Kidney (tissue), 13 donors: ENCODE measurements at regions not wholly inside any gene's neighbourhood (a gene's known extent, or its start where the extent isn't known, plus 50 kb on each side); places are given as distances from the start of the nearest gene placed in this dataset.
"Not testable (repeated sequence)": the region's sequence is repeated elsewhere in the genome, so short reads cannot be mapped to it uniquely, and the experiment has no call there.

ENCODE experiments used
- DNase-seq, 5 donors: peaks; one replicate each; pipeline ENCODE4 v3.0.0-alpha.2; 2013 to 2020
- FAIRE-seq: peaks from 2 replicates; lab custom pipeline; 2012; peaks lifted over from hg19 to GRCh38; lab: Jason Lieb, UNC
- H3K27ac ChIP-seq, 2 donors: one replicate each; pipeline ENCODE4 v1.7.0; 2013; ENCODE audit warnings: low read depth in 2 of 2, low read length in 2 of 2, inconsistent platforms in 1 of 2
- H3K27me3 ChIP-seq: one replicate; pipeline ENCODE4 v1.7.1; 2013; ENCODE audit warnings: low read length, inconsistent platforms; ENCODE audit not compliant: control insufficient read depth, insufficient read depth
- H3K36me3 ChIP-seq, 3 donors: one replicate each; pipeline versions ENCODE4 v1.7.0 to v1.7.1; 2013; ENCODE audit warnings: low read length in 3 of 3, control low read depth in 1 of 3, inconsistent platforms in 1 of 3; ENCODE audit not compliant: insufficient read depth in 3 of 3, control insufficient read depth in 2 of 3
- H3K4me1 ChIP-seq, 3 donors: one replicate each; pipeline versions ENCODE4 v1.7.0 to v1.7.1; 2013; ENCODE audit warnings: low read length in 3 of 3, inconsistent platforms in 1 of 3, low read depth in 1 of 3; ENCODE audit not compliant: control insufficient read depth in 2 of 3, insufficient read depth in 2 of 3
- H3K4me3 ChIP-seq, 3 donors: one replicate each; pipeline versions ENCODE4 v1.7.0 to v1.8.1; 2013; ENCODE audit warnings: low read length in 3 of 3, control low read depth in 1 of 3, inconsistent platforms in 1 of 3
- H3K9ac ChIP-seq, 3 donors: one replicate each; pipeline versions ENCODE4 v1.7.0 to v1.7.1; 2013; ENCODE audit warnings: low read length in 3 of 3, control low read depth in 1 of 3, inconsistent platforms in 1 of 3
- H3K9me3 ChIP-seq, 3 donors: one replicate each; pipeline versions ENCODE4 v1.7.0 to v1.7.1; 2013; ENCODE audit warnings: low read length in 3 of 3, control low read depth in 1 of 3, inconsistent platforms in 1 of 3; ENCODE audit not compliant: control insufficient read depth in 2 of 3, insufficient read depth in 1 of 3
- CTCF ChIP-seq: IDR thresholded peaks from 3 replicates; pipeline ENCODE4 v1.5.1; 2012; ENCODE audit warnings: mild to moderate bottlenecking, moderate library complexity, borderline replicate concordance; ENCODE audit not compliant: insufficient read depth; ENCODE audit errors: extremely low read depth
- intact Hi-C: fragments of 100-400 bp; cut with DNase I; formaldehyde crosslinking; loops from one replicate; pipeline ENCODE4 v1.11.1; 2022
- donor health status: control.
- donor health status: control.
- donor health status: control.
- donor health status: control.
- donor health status: control.
- donor health status: DM: yes; HTN: yes; CAD: no.
- donor health status: Normal renal cell carcinoma (clear cell type).

DNA sequence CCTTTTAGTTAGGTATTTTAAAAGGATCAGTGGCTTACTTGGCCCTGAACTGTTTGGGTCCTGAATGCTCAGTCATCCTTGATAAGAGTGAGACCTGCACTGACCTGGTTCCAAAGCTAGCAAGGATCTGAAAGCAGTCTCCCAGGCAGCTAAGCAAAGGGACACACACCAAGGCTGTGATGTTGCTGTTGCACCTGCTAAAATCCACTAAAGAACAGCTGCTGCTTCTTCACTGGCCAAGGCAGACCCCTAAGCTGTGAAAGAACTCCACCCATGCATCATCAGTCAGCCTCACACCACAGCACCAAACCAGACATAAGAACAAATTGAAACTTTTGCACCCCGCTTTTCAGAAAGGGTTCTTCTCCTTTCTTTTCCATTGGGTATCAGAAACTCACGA is 213.4 kb upstream of the STT3B start:
- no peaks in the 10 kb centered on the region for H3K9me3 ChIP-seq
- no peaks in the 10 kb centered on the region for H3K4me1 ChIP-seq
- no peak for TF ChIP-seq CTCF
- H3K36me3 ChIP-seq, result no peaks in the 10 kb centered on the region
- no peaks in the 10 kb centered on the region for H3K27me3 ChIP-seq
- DNase-seq (no peak), FAIRE-seq (no peak)
- no peak overlapping the region for H3K4me3 ChIP-seq
- H3K27ac ChIP-seq, result no peak overlapping the region
- no peak overlapping the region for H3K9ac ChIP-seq
- intact Hi-C loops, result no loop called here

GRCh38 chr3:31321620-31322019 is 211.1 kb upstream of the STT3B start:
- intact Hi-C loops, result no loop called here
- no peak for DNase-seq
- no peaks in the 10 kb centered on the region for H3K27me3 ChIP-seq
- H3K4me1 ChIP-seq, result no peaks in the 10 kb centered on the region
- no peak for FAIRE-seq
- no peak for TF ChIP-seq CTCF
- H3K27ac ChIP-seq, result no peak overlapping the region
- no peak overlapping the region for H3K9ac ChIP-seq
- no peaks in the 10 kb centered on the region for H3K9me3 ChIP-seq
- no peaks in the 10 kb centered on the region for H3K36me3 ChIP-seq
- no peak overlapping the region for H3K4me3 ChIP-seq

- DNase-seq, result no peak
- Histone ChIP-seq H3K36me3 (no peaks in the 10 kb centered on the region), H3K9ac (no peak overlapping the region), H3K9me3 (no peaks in the 10 kb centered on the region), H3K4me3 (no peak overlapping the region), H3K27ac (no peak overlapping the region), H3K4me1 (no peaks in the 10 kb centered on the region), H3K27me3 (no peaks in the 10 kb centered on the region)
- no peak for TF ChIP-seq CTCF
- intact Hi-C loops, result no loop called here
- no peak for FAIRE-seq
Observed at GRCh38 chr3:31322460-31322859, 210.3 kb upstream of the STT3B start.

- H3K4me1 ChIP-seq, H3K9ac ChIP-seq, H3K4me3 ChIP-seq, DNase-seq, H3K36me3 ChIP-seq, H3K27ac ChIP-seq, intact Hi-C loops, FAIRE-seq, H3K9me3 ChIP-seq, H3K27me3 ChIP-seq: not testable (repeated sequence)
Observed at GRCh38 chr3:31327826-31328357, 204.8 kb upstream of the STT3B start.
